PC-3 (cell line): ENCODE measurements at regions not wholly inside any gene's neighbourhood (a gene's known extent, or its start where the extent isn't known, plus 50 kb on each side); places are given as distances from the start of the nearest gene placed in this dataset.

Experiments used
- CTCF ChIP-seq: fragments of 300-600 bp; sonication (generic); conservative IDR thresholded peaks from 2 replicates; pipeline ENCODE4 v1.5.1; 2017; ENCODE audit warnings: antibody characterized with exemption, low read depth, mild to moderate bottlenecking, low read length
- EZH2 ChIP-seq: fragments of 300-600 bp; sonication (generic); IDR thresholded peaks from one replicate; pipeline ENCODE4 v1.6.1; 2017; ENCODE audit warnings: antibody characterized with exemption, mild to moderate bottlenecking, low read length; ENCODE audit not compliant: unreplicated experiment

DNA sequence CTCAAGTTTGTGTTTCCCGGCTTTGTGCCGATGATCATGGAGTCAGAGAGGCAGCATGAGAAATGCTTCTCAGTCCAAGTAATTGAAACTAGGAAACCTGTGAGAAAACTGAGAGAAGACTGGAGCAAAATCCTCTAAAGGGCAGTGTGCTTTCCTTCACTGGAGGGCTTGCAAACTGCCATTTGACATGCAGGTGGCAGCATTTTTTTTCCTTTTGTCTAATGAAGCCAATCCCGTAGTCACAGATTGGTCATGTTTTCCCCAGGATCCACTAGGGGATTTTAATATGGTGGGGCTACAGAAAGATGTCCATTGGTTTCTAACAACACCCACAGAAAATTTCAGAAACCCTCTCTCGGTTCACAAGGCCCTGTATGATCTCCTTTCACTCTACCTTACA lies 117.4 kb upstream of the NUDT10 start:
- TF ChIP-seq CTCF (0 out of 2 replicates have a peak, but pooled peaks have one; percentile 20), EZH2 (no peak)
